HEK293 (cell line): ENCODE measurements at regions not wholly inside any gene's neighbourhood (a gene's known extent, or its start where the extent isn't known, plus 50 kb on each side); places are given as distances from the start of the nearest gene placed in this dataset.

ENCODE experiments used
- HOXA7 ChIP-seq: sonication (generic); formaldehyde crosslinking; IDR thresholded peaks from 2 replicates; pipeline ENCODE4 v1.8.1; 2022; ENCODE audit warnings: missing genetic modification reagents, borderline replicate concordance
- YY1 ChIP-seq: fragments of 450-650 bp; formaldehyde crosslinking; IDR thresholded peaks from 2 replicates; pipeline ENCODE4 v1.5.1; 2018; ENCODE audit warnings: missing biosample characterization, missing genetic modification characterization
- ZNF530 ChIP-seq: fragments of 450-650 bp; formaldehyde crosslinking; IDR thresholded peaks from 2 replicates; pipeline ENCODE4 v1.5.1; 2016; ENCODE audit warnings: low read depth, missing biosample characterization, missing genetic modification characterization
- ZNF670 ChIP-seq: fragments of 450-650 bp; formaldehyde crosslinking; IDR thresholded peaks from 2 replicates; pipeline ENCODE4 v1.5.1; 2016; ENCODE audit warnings: missing biosample characterization, missing genetic modification characterization, low read depth
- ZNF785 ChIP-seq: fragments of 450-650 bp; formaldehyde crosslinking; IDR thresholded peaks from 2 replicates; pipeline ENCODE4 v1.5.1; 2016; ENCODE audit warnings: missing biosample characterization, missing genetic modification characterization
- ZNF843 ChIP-seq: fragments of 450-650 bp; formaldehyde crosslinking; IDR thresholded peaks from 2 replicates; pipeline ENCODE4 v1.5.1; 2016; ENCODE audit warnings: missing biosample characterization, missing genetic modification characterization
- TF ChIP-seq, protein P1 (sequence below): fragments of 450-650 bp; formaldehyde crosslinking; IDR thresholded peaks from 2 replicates; pipeline ENCODE4 v1.5.1; 2016; ENCODE audit warnings: missing biosample characterization, missing genetic modification characterization
- TF ChIP-seq, protein P2 (sequence below): fragments of 450-650 bp; formaldehyde crosslinking; IDR thresholded peaks from 2 replicates; pipeline ENCODE4 v1.5.1; 2016; ENCODE audit warnings: missing biosample characterization, missing genetic modification characterization
- TF ChIP-seq, protein P3 (sequence below): fragments of 450-650 bp; formaldehyde crosslinking; IDR thresholded peaks from 2 replicates; pipeline ENCODE4 v1.5.1; 2016; ENCODE audit warnings: missing biosample characterization, missing genetic modification characterization
- TF ChIP-seq, protein P4 (sequence below): fragments of 450-650 bp; formaldehyde crosslinking; IDR thresholded peaks from 2 replicates; pipeline ENCODE4 v1.5.1; 2016; ENCODE audit warnings: missing biosample characterization, missing genetic modification characterization
- TF ChIP-seq, protein P5 (sequence below): fragments of 450-650 bp; formaldehyde crosslinking; IDR thresholded peaks from 2 replicates; pipeline ENCODE4 v1.5.1; 2016; ENCODE audit warnings: missing biosample characterization, missing genetic modification characterization

DNA sequence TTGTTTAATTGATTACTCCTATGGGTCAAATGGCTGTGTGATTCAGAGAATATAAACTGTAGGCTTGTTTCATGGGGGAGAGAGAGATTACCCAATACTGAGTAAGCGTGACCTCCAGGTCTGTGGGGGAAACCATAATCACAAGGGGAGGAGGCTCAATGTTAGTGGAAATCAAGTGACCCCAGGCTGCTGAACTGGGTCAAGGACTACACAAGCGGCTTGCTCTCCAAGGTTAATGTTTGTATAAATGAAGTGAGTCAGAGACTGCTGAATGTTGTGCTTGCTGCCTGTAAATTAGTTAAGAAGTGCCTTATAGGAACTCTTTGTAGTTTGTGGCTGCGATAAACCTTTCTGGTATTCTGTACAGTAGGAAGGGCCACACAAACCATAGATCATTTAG lies 479.7 kb downstream of the AACS start:
- TF ChIP-seq YY1 (tag by site-specific recombination) (no peak), ZNF530 (no peak), ZNF670 (tag by site-specific recombination) (no peak), ZNF843 (tag by site-specific recombination) (no peak), HOXA7 (no peak), ZNF785 (tag by site-specific recombination) (no peak)
- TF ChIP-seq, protein P1, sequence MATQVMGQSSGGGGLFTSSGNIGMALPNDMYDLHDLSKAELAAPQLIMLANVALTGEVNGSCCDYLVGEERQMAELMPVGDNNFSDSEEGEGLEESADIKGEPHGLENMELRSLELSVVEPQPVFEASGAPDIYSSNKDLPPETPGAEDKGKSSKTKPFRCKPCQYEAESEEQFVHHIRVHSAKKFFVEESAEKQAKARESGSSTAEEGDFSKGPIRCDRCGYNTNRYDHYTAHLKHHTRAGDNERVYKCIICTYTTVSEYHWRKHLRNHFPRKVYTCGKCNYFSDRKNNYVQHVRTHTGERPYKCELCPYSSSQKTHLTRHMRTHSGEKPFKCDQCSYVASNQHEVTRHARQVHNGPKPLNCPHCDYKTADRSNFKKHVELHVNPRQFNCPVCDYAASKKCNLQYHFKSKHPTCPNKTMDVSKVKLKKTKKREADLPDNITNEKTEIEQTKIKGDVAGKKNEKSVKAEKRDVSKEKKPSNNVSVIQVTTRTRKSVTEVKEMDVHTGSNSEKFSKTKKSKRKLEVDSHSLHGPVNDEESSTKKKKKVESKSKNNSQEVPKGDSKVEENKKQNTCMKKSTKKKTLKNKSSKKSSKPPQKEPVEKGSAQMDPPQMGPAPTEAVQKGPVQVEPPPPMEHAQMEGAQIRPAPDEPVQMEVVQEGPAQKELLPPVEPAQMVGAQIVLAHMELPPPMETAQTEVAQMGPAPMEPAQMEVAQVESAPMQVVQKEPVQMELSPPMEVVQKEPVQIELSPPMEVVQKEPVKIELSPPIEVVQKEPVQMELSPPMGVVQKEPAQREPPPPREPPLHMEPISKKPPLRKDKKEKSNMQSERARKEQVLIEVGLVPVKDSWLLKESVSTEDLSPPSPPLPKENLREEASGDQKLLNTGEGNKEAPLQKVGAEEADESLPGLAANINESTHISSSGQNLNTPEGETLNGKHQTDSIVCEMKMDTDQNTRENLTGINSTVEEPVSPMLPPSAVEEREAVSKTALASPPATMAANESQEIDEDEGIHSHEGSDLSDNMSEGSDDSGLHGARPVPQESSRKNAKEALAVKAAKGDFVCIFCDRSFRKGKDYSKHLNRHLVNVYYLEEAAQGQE (tag by site-specific recombination) = no peak
- TF ChIP-seq, protein P2, sequence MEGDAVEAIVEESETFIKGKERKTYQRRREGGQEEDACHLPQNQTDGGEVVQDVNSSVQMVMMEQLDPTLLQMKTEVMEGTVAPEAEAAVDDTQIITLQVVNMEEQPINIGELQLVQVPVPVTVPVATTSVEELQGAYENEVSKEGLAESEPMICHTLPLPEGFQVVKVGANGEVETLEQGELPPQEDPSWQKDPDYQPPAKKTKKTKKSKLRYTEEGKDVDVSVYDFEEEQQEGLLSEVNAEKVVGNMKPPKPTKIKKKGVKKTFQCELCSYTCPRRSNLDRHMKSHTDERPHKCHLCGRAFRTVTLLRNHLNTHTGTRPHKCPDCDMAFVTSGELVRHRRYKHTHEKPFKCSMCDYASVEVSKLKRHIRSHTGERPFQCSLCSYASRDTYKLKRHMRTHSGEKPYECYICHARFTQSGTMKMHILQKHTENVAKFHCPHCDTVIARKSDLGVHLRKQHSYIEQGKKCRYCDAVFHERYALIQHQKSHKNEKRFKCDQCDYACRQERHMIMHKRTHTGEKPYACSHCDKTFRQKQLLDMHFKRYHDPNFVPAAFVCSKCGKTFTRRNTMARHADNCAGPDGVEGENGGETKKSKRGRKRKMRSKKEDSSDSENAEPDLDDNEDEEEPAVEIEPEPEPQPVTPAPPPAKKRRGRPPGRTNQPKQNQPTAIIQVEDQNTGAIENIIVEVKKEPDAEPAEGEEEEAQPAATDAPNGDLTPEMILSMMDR (tag by site-specific recombination) = no peak
- TF ChIP-seq, protein P3, sequence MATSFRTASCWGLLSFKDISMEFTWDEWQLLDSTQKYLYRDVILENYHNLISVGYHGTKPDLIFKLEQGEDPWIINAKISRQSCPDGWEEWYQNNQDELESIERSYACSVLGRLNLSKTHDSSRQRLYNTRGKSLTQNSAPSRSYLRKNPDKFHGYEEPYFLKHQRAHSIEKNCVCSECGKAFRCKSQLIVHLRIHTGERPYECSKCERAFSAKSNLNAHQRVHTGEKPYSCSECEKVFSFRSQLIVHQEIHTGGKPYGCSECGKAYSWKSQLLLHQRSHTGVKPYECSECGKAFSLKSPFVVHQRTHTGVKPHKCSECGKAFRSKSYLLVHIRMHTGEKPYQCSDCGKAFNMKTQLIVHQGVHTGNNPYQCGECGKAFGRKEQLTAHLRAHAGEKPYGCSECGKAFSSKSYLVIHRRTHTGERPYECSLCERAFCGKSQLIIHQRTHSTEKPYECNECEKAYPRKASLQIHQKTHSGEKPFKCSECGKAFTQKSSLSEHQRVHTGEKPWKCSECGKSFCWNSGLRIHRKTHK (tag by site-specific recombination) = no peak
- TF ChIP-seq, protein P4, sequence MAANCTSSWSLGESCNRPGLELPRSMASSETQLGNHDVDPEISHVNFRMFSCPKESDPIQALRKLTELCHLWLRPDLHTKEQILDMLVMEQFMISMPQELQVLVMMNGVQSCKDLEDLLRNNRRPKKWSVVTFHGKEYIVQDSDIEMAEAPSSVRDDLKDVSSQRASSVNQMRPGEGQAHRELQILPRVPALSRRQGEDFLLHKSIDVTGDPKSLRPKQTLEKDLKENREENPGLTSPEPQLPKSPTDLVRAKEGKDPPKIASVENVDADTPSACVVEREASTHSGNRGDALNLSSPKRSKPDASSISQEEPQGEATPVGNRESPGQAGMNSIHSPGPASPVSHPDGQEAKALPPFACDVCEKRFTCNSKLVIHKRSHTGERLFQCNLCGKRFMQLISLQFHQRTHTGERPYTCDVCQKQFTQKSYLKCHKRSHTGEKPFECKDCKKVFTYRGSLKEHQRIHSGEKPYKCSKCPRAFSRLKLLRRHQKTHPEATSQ (tag by site-specific recombination) = no peak
- TF ChIP-seq, protein P5, sequence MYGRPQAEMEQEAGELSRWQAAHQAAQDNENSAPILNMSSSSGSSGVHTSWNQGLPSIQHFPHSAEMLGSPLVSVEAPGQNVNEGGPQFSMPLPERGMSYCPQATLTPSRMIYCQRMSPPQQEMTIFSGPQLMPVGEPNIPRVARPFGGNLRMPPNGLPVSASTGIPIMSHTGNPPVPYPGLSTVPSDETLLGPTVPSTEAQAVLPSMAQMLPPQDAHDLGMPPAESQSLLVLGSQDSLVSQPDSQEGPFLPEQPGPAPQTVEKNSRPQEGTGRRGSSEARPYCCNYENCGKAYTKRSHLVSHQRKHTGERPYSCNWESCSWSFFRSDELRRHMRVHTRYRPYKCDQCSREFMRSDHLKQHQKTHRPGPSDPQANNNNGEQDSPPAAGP (tag by site-specific recombination) = no peak
